NCI-H2029 (cell line): ENCODE measurements at regions not wholly inside any gene's neighbourhood (a gene's known extent, or its start where the extent isn't known, plus 50 kb on each side); places are given as distances from the start of the nearest gene placed in this dataset.
A peak's percentile ranks its signal among the peaks of the same experiment; 100 is the strongest.
"Not testable (repeated sequence)": the region's sequence is repeated elsewhere in the genome, so short reads cannot be mapped to it uniquely, and the experiment has no call there.

Experiments used
- DNase-seq: peaks from one replicate; lab custom pipeline; 2025; lab: John Stamatoyannopoulos, UW

DNA sequence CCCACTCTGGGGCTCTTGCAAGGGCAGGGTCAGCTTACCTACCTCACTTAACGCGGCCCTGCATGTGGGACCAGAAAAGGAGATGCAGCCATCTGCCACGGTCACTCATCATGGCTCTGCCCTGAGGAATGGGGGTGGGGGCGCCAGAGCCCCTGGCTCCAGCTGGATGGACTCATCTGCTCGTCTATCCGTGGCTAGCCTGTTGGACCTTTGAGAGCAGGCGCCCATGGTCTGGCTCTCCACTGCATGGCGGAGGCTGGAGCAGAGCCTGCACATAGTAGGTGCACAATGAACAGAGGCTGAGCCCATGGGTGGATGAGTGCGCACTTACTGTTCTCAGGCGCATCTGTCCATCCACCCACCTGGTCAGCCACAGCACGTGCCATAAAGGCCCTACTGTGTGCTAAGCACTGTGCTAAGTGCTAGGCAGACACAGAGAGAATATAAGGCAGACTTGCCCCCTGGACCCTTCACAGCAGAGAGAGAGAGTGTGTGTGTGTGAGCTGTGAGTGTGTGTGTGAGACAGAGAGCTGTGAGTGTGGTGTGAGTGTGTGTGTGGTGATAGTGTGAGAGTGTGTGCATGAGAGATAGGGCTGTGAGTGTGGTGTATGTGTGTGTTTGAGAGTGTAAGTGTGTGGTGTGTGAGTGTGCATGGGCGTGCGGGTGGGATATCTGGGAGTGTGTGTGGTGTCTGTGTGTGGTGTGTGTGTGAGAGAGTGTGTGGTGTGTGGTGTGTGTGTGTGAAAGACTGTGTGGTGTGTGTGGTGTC lies 151.3 kb downstream of the TFCP2L1 start:
- no peak for DNase-seq

DNA sequence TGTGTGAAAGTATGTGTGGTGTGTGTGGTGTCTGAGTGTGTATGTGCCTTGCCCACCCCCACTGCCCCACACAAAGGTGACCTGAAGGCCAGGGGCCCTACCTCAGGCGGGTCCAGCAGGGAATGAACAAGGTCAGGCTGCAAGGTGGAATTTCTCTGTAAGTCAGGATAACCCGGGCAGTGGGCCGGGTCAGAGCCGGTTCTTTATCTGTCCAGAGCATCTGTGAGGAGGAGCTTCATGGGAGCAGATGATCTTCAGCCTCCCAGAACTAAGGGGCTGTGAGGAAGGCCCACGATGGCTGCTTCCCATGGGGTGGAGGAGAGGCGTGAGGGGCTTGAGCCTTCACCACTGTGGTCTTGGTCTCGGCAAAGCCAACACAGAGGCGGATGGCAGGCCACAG lies 150.3 kb downstream of the TFCP2L1 start:
- DNase-seq = no peak

DNA sequence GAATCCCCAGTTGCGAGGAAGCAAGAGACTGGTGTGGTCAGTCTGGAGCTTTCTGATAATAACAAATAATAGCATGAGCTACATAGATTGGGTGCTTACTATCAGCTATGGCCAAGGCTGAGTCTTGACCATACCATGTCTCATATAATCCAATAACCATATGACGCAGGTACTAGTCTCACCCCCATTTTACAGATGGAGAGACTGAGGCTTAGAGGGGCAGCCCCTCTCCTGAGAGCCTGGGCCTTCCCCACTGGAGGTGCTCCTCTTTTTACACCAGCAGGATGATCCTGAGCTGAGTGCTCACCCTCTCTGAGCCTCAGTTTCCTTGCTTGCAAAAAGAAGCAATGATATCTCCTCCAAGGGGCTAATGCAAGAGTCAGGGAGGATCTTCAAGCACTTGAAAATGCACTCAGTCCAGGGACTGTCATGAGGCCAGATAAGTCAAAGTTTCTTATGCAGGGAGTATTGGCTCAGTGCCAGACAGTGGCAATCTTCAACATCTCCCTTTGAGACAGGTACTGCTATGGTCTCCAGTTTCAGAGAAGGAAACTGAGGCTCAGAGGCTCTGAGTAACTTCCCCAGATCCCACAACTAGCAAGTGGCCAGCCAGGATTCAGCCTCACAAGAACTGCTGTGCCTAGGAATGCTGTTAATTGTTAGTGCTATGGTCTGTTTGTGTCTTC lies 149.7 kb downstream of the TFCP2L1 start:
- DNase-seq = no peak

DNA sequence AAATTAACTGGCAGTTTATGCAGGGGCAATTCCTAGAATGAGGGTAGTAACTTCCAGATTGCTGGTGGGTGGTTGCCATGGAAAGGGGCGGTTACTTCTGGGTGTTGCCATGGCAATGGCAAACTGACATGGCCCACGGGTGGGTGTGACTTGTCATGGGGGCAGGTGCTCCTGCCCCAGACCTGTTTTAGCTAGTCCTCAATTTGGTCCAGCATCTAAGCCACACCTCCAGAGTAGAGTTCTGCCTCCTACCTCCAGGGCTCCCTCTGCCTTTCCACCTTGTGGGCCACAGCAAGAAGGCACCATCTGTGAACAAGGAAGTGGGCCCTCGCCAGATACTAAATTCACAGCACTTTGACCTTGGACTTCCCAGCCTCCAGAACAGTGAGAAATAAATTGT lies 148.7 kb downstream of the TFCP2L1 start:
- no peak for DNase-seq

DNA sequence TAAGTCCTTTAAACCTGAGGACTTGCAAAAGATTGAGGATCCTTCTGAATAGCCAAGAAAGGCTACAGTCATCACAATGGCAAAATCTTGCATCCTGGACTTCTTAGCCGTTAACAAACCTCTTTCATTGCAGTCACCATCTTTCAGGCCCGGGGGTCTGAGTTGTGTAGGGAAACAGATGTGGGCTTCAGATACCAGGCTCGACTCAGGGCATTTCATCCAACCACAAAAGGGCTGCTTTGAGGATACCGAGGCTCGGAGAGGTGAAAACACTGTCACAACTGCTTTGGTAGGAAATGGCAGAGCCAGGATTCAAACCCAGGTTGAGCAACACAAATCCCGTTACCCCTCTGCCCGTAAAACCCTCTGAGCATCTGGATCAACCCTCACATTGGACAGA lies 147.4 kb downstream of the TFCP2L1 start:
- no peak for DNase-seq

DNA sequence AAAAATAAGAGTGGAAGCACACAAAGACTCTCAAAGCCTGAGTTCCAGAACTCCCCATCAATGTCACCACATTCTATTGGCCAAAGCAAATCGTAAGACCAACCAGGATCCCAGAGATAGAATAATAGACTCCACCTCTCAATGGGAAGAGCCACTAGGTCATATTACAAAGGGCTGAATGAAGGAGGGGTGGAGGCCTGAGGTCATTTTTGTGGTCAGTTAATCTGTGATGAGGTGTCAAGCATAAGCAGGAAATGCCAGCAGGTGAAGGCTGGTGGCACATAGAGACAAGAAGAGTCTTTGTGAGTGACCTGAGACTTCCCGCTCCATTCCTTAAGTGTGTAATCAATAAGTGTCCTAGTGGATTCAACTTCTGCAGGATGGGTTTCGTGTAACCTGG lies 144.3 kb downstream of the TFCP2L1 start:
- DNase-seq = no peak

DNA sequence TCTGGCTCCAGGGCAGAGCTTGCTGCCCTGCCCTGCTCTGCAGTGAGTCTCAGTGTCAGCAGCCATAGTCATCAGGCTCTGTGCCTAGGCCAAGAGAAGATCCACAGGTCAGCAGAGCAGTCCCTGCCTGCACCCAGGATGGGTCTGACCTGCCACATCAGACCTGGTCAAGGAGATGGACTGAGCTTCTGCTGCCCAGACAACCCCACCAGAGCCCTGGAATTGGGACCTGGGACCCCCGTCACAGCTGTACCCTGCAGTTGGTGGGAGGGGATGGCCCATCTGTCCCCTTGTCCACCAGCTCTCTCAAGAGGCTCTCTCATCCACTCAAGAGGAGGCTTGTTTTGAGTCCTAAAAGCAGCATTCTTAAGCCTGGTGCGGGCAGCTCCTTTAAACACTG lies 142.6 kb downstream of the TFCP2L1 start:
- DNase-seq = no peak

DNA sequence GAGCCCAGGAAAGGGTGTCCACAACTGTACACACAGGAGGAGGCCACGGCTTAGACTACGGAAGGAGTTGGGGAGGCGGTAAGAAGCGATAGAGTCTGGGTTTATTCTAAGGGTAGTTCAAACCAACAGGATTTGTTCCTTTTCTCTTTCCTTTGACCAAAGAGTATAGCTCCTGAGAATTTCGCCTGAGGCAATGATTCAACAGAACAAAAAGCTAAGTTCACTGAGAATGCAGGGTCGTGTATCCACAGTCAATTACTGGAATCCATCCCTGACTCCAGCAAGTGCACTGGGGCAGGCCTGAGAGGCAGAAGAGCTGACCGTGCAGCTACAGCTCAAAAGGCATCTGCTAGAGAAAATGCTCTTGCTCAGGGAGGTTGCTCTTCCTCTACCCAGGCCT lies 140.9 kb downstream of the TFCP2L1 start:
- no peak for DNase-seq

DNA sequence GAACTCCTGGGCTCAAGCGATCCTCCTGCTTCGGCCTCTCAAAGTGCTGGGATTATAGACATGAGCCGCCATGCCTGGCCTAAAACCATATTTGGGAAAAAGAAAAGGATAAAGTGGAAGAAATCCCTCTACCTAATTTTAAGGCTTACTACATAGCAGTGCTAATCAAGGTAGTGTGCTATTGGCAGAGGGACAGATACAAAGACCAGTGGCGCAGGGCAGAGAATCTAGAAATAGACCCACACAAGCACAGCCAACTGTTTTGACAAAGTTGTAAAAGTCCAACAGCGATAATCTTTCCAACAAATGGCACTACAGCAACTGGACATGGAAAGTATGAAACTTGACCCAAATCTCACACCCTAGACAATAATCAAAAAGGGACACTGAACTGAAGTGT lies 138.4 kb downstream of the TFCP2L1 start:
- DNase-seq = no peak

DNA sequence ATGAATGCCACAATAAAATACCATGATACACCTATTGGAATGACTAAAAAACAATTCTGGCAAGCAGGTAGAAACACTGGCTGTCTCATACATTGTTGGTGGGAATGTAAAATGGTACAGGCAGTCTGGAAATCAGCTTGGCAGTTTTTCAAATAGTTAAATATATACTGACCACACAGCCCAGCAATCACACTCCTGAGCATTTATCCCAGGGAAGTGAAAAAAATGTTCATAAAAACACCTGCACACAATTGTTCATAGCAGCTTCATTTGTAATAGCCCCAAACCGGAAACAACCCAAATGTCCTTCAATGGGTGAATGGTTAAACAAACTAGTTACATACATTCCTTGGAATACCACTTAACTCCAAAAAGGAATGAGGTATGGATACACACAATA lies 137.2 kb downstream of the TFCP2L1 start:
- DNase-seq = no peak

DNA sequence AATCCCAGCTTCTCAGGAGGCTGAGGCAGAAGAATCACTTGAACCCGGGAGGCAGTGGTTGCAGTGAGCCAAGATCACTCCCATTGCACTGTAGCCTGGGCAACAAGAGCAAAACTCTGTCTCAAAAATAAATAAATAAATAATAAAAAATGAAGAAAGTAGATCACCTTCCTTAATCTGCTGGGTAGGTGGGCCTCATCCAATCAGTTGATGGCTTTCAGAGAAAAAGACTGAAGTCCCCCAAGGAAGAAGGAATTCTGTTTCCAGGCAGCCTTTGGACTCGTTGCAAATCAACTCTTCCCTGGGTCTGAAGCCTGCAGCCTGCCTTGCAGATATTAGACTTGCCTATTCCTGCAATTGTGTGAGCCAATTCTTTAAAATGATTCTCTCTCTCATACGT lies 136.5 kb downstream of the TFCP2L1 start:
- DNase-seq = no peak

DNA sequence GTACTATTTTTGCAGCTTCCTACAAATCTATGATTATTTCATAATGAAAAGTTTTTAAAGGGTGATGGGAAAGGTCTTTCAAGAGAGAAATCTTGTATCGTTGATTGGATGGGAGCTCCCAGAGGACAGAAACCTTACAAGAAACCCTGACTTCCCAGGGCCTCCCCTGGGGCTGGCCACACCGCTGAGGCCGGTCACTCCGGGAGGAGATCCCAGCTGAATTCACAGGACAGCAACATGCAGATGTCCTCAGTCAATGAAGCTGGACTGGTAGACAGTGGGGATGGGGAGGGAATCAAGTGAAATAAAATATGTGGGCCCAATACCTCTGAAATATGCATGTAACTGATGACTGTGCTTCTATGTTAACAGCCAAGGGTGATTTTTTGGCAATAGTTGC lies 135.6 kb downstream of the TFCP2L1 start:
- DNase-seq = no peak

DNA sequence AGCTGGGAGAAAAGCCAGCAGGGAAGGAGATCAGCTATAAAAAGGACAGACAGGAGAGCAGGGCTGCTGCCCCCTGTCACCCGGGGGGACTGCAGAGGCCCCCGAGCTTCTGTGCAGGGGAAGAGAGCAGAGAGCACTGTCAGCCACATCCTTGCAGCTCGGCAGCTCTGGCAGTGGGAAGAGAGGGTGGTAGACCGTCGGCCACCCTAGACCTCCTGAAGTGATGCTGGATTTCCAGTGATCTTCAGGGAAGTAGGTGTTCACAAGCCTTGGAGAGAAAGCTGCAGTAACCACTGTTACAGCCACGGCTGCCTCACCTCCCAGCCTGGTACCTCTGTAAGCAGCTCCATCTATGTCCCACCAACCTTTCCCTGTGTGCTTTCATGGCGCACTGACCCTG lies 134.9 kb downstream of the TFCP2L1 start:
- DNase-seq = no peak

DNA sequence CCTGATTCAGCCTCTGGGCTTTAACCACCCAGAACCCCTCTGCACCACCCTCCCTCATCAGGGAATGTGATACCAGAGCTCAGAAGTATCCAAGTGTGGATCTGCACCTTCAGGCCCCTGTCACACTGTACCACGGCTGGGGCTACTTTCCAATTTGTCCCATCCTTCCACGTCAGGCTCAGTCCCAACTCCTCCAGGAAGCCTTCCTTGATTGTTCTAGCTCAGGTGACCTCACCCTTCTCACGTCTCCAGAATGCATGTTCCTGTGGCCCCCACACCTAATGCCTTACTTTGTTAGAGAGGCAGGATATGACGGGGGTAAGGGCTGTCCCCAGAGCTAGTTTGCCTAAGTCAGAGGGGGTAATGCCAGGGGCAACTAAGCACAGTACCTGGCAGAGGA lies 134.3 kb downstream of the TFCP2L1 start:
- DNase-seq = no peak

DNA sequence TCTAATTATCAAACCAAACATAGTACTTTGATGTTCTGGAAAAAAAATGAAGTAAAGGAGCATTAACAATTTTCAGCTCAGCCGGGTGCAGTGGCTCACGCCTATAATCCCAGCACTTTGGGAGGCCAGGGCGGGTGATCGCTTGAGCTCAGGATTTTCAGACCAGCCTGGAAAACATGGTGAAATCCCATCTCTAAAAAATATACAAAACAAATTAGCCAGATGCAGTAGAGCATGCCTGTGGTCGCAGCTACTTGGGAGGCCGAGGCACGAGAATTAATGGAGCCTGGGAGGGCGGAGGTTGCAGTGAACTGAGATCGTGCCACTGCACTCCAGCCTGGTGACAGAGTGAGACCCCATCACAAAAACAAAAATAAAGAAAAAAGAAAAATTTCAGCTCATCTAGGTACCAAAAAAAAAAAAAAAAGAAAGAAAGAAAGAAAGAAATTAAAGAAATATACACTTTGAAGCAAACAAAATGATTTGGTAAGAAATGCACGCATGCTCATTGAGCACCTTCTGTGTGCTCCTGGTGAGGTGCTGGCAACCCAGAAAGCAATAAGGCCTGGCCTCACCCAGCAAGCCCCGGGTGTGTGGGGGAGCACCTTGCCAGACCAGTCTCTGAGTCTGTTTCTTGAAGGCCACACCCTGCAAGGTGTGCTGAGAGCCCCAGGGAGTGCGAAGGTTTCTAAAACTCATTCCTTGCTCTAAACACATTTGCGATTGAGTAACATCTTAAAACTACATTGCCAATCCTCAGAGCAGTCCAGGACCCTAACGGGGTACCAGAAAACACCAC lies 133.5 kb downstream of the TFCP2L1 start:
- DNase-seq = no peak

DNA sequence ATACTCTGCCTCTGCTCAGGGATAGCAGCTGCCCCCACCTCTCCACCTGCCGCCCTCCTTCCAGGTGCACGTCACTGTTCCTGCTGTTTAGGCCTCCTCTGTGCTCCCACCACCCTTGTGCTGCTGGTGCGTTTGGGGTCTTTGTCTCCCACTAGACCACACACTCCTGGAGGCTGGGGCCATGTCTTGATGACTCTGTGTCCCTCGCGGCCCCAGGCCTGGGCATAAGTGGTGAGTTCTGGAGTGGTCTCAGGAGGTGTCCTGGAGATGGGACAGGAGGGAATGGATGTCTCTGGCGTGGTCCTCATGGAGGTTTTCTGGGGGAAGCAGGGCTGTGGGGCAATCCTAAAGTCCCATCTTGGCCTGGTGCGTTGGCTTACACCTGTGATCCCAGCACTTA lies 132.1 kb downstream of the TFCP2L1 start:
- DNase-seq = no peak

DNA sequence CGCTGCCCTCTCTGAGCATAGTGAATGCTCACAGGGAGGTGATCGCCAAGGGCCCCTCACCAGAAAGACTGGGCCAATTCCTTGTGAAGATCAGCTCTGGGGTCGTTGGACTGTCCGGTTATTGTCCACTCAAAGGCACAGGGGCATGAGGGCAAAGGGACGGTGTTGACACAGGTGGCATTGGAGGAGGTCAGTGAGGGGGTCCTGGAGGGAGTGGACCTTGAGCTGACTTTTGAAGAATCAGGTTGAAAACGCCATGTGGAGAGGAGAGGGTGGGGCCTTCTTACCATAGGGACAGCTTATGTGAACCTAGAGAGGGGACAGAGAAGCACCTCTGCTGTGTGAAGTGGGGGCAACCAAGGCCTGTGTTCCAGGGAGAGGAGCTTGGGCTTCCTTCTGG lies 131.5 kb downstream of the TFCP2L1 start:
- DNase-seq = no peak

DNA sequence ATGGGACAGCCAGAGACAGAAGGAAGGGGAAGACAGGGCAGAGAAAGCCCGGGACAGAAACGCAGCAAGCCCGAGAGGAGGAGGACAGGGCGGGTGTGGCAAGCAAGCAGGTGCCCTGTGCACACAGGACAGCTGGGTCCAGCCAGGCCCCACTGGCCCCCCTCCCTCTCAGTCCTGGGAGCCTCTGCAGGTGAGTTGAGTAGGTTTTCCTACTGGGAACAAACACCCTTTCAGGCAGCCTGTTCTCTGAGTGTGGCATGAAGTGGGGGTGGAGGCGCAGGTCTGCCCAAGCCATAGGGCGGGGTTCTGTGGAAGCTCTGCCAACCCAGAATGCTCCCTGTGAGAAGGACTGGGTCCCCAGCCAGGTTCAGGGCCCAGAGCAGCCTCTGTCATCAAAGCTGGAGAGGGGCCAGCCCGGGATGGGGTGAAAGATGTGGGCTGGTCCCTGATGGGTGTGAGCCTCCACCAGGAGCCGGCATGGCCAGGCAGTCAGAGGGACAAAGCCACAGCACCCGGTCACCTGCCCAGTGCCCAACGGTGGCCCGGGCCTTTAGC lies 129.4 kb downstream of the TFCP2L1 start:
- peak; percentile 83 for DNase-seq

DNA sequence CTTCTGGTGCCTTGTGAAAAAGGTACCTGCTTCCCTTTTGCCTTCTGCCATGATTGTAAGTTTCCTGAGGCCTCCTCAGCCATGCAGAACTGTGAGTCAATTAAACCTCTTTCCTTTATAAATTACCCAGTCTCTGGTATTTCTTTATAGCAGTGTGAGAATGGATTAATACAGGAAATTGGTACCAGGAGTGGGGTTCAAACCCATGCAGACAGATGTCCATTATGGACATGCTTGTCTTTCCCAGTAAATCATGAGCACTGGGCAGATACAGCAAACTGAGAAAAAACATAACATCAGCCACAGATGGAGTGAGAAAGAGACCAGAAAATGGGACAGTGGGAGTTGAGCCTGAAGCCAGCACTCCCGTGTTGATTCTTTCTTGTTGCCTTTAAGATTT lies 127.5 kb downstream of the TFCP2L1 start:
- not testable (repeated sequence) for DNase-seq

DNA sequence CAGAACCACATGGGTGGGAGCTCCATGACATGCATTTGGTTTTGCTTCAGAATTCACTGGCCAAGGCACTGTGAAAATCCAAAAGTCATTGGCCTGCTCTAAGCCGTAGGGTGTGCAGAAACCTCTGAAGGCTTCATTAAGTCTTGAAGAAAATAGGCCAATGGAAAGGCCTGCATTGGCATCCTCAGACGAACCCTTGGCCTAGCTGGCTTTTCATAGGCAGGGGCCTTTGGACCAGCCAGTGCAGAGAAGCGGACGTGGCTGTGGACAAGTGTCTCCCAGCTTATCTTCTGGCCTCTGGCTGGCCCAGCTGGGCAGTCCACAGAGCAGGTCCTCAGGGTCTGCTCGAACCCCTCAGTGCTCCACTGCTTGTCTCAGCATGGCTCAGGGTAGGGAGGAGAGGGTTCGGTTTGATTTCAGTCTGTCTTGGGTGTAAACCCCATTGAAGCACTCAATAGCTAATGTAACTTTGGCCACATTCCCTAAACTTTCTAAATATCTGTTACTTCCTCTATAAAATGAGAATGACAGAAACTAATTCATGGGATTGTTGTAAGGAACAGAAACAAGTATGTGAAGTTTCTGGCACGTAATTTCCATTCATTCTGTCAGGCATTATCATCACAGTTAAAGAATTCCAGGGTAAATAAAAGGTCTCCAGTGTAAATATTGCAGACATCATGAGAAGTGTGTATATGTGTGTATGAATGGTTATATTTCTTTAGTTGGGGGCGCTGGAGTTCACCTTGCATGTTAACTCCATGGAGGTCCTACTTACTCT lies 125.5 kb downstream of the TFCP2L1 start:
- DNase-seq = no peak

DNA sequence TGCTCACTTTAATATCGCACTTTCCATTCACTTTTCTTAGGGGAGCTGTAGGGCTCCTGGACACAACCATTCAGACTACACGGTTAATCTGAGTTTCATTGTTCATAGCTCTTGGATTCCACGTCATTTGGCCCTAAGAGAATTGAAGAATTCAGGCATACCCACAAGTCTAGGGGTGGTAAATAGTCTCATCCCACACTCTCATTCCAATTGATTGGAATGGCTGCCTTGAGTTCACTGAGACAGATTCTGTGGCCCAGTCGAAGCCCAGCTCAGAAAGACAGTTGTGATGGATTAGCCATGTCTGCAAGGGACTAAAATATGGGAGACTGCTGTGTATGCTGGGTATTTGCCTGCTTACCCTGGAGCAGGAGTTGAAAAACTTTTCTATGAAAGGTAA lies 124.6 kb downstream of the TFCP2L1 start:
- no peak for DNase-seq

DNA sequence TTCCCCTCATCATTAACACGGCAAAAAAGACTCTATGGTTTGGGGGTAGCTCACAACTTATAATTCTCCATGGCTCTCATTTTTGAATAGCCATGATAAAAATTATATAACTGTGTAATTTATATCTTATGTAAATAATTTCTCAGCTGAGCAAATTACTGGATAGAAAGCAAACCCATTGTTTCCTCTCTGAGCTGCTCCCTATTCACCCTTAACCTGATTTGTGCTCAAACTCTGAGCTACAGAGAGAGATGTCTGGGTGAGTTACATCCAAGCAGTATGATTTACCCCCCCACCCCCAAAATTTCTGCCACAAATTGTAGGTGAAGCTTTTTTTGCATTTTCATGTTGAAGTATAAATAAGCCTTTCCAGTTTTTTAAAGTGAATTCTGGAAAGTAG lies 123.7 kb downstream of the TFCP2L1 start:
- DNase-seq = no peak
